ENCODE measurements at regions not wholly inside any gene's neighbourhood (a gene's known extent, or its start where the extent isn't known, plus 50 kb on each side); places are given as distances from the start of the nearest gene placed in this dataset.

DNA sequence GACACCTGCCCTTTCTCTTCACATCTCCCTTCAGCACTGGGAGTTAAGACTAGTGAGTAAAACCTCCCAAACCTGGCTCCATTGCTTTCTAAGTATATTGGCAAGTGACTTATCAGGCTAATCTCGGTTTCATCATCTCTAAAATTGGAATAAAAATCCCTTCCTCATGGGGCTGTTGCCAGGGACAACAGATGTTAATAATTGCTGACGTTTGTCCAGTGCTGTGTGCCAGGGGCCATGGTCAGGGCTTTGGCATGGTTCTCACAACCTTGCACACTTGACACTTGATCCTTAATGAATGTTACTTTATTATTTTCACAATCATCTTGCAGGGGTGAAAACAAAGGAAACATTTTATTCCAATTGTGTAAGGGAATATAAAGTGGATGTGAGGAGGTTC lies 1262.0 kb upstream of the WWC1 start:
- Histone ChIP-seq H3K9me3 (ENCODE audit: low read length) (no peaks in the 10 kb centered on the region), H3K27ac (ENCODE audit: low read depth, low read length, poor library complexity, severe bottlenecking) (no peak overlapping the region), H3K4me2 (ENCODE audit: low read length) (no peak overlapping the region), H2AFZ (ENCODE audit: low read length) (no peak overlapping the region), H3K36me3 (ENCODE audit: insufficient read depth, low read length) (no peaks in the 10 kb centered on the region), H3K4me1 (ENCODE audit: insufficient read depth, low read length, poor library complexity, severe bottlenecking) (no peaks in the 10 kb centered on the region), H3K9me2 (ENCODE audit: insufficient read depth, low read length) (no peaks in the 10 kb centered on the region), H4K20me1 (ENCODE audit: insufficient read depth, low read length) (no peaks in the 10 kb centered on the region), H3K79me2 (ENCODE audit: insufficient read depth, low read depth, low read length) (no peaks in the 10 kb centered on the region), H3K4me3 (ENCODE audit: low read depth, low read length, poor library complexity, severe bottlenecking) (no peak overlapping the region)
- BruUV-seq (replicated peaks): no TSS peak
- POLR2A ChIA-PET: no interaction called here
- TF ChIP-seq, protein P1, sequence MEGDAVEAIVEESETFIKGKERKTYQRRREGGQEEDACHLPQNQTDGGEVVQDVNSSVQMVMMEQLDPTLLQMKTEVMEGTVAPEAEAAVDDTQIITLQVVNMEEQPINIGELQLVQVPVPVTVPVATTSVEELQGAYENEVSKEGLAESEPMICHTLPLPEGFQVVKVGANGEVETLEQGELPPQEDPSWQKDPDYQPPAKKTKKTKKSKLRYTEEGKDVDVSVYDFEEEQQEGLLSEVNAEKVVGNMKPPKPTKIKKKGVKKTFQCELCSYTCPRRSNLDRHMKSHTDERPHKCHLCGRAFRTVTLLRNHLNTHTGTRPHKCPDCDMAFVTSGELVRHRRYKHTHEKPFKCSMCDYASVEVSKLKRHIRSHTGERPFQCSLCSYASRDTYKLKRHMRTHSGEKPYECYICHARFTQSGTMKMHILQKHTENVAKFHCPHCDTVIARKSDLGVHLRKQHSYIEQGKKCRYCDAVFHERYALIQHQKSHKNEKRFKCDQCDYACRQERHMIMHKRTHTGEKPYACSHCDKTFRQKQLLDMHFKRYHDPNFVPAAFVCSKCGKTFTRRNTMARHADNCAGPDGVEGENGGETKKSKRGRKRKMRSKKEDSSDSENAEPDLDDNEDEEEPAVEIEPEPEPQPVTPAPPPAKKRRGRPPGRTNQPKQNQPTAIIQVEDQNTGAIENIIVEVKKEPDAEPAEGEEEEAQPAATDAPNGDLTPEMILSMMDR (conservative IDR thresholded peaks at IDR 0.05; ENCODE audit: low read length): no peak
- no peak for TF ChIP-seq EZH2phosphoT487 (IDR thresholded peaks at IDR 0.05; ENCODE audit: borderline replicate concordance, low read depth, low read length)
- intact Hi-C loops (cut with micrococcal nuclease; ENCODE audit: unreplicated experiment): no loop called here
- DNase-seq (ENCODE audit: low spot score): no peak
- CTCF ChIA-PET (ENCODE audit: unreplicated experiment): no interaction called here

DNA sequence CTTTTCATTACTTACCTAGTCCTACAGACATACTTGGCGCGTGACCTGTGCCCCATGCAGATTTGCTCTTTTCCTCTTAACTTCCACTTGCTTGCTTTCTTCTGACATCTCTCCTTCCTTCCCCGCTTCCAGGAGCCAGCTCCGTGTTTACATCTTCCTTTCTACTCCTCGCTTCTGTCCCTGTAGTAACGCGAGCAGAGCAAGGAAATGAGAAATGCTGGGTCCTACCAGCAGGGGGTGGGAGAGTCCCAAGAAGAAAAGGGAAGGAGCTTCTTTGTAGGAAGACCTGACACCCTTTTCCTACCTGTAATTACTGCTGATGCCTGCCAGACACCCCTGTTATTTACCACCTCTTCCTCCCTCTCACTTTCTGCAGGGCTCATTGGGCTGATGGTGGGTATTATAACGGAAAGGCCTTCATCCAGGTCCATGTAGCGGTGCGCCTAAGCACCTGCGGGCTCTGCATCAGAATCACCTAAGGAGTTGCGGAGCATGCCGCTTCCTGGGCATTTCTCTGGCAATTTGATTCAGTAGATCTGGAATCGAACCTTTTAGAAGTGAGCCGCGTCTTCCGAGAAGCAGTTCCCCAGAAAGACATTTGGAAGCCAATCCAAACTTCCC lies 1260.8 kb upstream of the WWC1 start:
- CTCF ChIA-PET (ENCODE audit: unreplicated experiment): no interaction called here
- TF ChIP-seq, protein P1 (conservative IDR thresholded peaks at IDR 0.05; ENCODE audit: low read length): 0 out of 2 replicates have a peak, but pooled peaks have one; percentile 20
- TF ChIP-seq EZH2phosphoT487 (IDR thresholded peaks at IDR 0.05; ENCODE audit: borderline replicate concordance, low read depth, low read length): no peak
- Histone ChIP-seq H2AFZ (ENCODE audit: low read length) (no peak overlapping the region), H3K36me3 (ENCODE audit: insufficient read depth, low read length) (no peaks in the 10 kb centered on the region), H3K9me3 (ENCODE audit: low read length) (no peaks in the 10 kb centered on the region), H3K4me2 (ENCODE audit: low read length) (no peak overlapping the region), H3K4me3 (ENCODE audit: low read depth, low read length, poor library complexity, severe bottlenecking) (no peak overlapping the region), H4K20me1 (ENCODE audit: insufficient read depth, low read length) (no peaks in the 10 kb centered on the region), H3K79me2 (ENCODE audit: insufficient read depth, low read depth, low read length) (no peaks in the 10 kb centered on the region), H3K4me1 (ENCODE audit: insufficient read depth, low read length, poor library complexity, severe bottlenecking) (no peaks in the 10 kb centered on the region), H3K27ac (ENCODE audit: low read depth, low read length, poor library complexity, severe bottlenecking) (no peak overlapping the region), H3K9me2 (ENCODE audit: insufficient read depth, low read length) (no peaks in the 10 kb centered on the region)
- POLR2A ChIA-PET: interaction anchor here (0.6 kb wide), 1 partner anchor 128 kb away, joined by 3 read pairs; no protein-coding TSS in a partner anchor
- DNase-seq (ENCODE audit: low spot score): no peak
- intact Hi-C loops (cut with micrococcal nuclease; ENCODE audit: unreplicated experiment): no loop called here
- BruUV-seq (replicated peaks): no TSS peak

DNA sequence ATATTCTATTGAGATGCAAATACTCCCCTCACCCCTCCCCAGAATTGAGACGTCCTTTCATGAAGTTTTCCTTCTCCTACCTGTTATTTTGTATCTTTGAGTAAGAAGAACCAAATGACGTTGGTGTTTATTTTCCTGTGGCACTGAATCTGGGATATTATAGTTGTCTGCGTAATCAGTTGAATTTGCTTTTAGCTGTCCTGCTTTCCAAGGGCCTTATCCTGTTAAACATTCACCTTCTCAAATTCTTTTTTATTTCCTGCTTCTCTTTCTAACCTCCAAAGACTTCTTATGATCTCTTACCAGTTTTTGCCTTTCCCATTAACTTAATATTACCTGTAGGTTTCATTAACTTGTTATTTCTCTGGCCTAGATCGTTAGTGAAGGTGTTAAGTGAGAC lies 1254.9 kb upstream of the WWC1 start:
- TF ChIP-seq, protein P1 (conservative IDR thresholded peaks at IDR 0.05; ENCODE audit: low read length): no peak
- no peak for TF ChIP-seq EZH2phosphoT487 (IDR thresholded peaks at IDR 0.05; ENCODE audit: borderline replicate concordance, low read depth, low read length)
- Histone ChIP-seq H2AFZ (ENCODE audit: low read length) (no peak overlapping the region), H3K4me2 (ENCODE audit: low read length) (no peak overlapping the region), H3K27ac (ENCODE audit: low read depth, low read length, poor library complexity, severe bottlenecking) (no peak overlapping the region), H3K79me2 (ENCODE audit: insufficient read depth, low read depth, low read length) (no peaks in the 10 kb centered on the region), H3K36me3 (ENCODE audit: insufficient read depth, low read length) (no peaks in the 10 kb centered on the region), H3K4me1 (ENCODE audit: insufficient read depth, low read length, poor library complexity, severe bottlenecking) (no peaks in the 10 kb centered on the region), H3K9me3 (ENCODE audit: low read length) (no peaks in the 10 kb centered on the region), H3K4me3 (ENCODE audit: low read depth, low read length, poor library complexity, severe bottlenecking) (no peak overlapping the region), H4K20me1 (ENCODE audit: insufficient read depth, low read length) (no peaks in the 10 kb centered on the region), H3K9me2 (ENCODE audit: insufficient read depth, low read length) (no peaks in the 10 kb centered on the region)
- intact Hi-C loops (cut with micrococcal nuclease; ENCODE audit: unreplicated experiment): no loop called here
- no TSS peak for BruUV-seq (replicated peaks)
- no peak for DNase-seq (ENCODE audit: low spot score)
- POLR2A ChIA-PET: interaction anchor here (0.5 kb wide), 1 partner anchor 16 kb away, joined by 4 read pairs; no protein-coding TSS in a partner anchor
- CTCF ChIA-PET (ENCODE audit: unreplicated experiment): no interaction called here
